Fibroblast of mammary gland (primary cell): ENCODE measurements at regions not wholly inside any gene's neighbourhood (a gene's known extent, or its start where the extent isn't known, plus 50 kb on each side); places are given as distances from the start of the nearest gene placed in this dataset.

Experiments used
- DNase-seq: peaks from one replicate; pipeline ENCODE4 v3.0.0-alpha.2; 2010; ENCODE audit warnings: low read depth
- H3K4me3 ChIP-seq: 2 replicates; pipeline ENCODE4 v1.5.1; 2011; ENCODE audit warnings: low read depth, mild to moderate bottlenecking, low read length, moderate library complexity; ENCODE audit not compliant: control insufficient read depth
- TF ChIP-seq, protein P1 (sequence below): conservative IDR thresholded peaks from 2 replicates; pipeline ENCODE4 v1.5.1; 2011; ENCODE audit warnings: low read depth, low read length, inconsistent platforms; ENCODE audit not compliant: control insufficient read depth, insufficient read depth

DNA sequence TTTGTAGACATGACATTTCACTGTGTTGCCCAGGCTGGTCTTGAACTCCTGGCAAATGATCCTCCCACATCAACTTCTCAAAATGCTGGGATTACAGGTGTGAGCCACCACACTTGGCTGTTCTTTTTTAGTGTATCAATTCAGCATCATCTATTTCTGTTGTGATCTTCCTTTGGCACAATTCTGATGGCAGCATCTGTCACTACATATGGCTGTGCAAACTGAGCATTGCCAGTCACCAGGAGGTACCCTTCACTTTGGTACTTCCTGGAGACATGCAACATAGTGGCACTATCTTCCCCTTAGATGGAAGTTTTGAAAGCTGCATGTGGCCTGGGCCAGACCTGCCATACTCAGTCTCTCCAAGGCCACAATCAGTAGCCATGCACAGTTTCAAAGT, 467.1 kb upstream of the TMPO start:
- no peak for DNase-seq
- no peak overlapping the region for H3K4me3 ChIP-seq
- TF ChIP-seq, protein P1, sequence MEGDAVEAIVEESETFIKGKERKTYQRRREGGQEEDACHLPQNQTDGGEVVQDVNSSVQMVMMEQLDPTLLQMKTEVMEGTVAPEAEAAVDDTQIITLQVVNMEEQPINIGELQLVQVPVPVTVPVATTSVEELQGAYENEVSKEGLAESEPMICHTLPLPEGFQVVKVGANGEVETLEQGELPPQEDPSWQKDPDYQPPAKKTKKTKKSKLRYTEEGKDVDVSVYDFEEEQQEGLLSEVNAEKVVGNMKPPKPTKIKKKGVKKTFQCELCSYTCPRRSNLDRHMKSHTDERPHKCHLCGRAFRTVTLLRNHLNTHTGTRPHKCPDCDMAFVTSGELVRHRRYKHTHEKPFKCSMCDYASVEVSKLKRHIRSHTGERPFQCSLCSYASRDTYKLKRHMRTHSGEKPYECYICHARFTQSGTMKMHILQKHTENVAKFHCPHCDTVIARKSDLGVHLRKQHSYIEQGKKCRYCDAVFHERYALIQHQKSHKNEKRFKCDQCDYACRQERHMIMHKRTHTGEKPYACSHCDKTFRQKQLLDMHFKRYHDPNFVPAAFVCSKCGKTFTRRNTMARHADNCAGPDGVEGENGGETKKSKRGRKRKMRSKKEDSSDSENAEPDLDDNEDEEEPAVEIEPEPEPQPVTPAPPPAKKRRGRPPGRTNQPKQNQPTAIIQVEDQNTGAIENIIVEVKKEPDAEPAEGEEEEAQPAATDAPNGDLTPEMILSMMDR: no peak

DNA sequence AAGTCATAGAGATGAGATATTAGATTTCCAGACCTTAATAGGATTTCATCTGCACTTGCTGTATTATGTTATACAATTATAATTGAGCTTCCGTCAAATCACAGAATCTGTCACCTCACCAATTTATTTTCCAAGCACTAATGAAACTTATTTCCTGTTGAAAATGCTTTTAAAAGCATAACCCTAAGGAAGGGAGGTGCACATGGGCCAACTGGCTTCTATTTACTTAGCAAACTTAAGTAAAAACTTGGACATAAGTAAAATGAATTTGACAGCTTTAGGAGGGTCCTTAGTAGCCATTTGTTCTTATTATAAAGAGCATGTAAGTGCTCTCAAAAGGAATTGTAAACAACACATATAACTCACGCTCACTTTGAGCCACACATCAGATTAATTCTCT, 462.2 kb upstream of the TMPO start:
- no peak for DNase-seq
- TF ChIP-seq, protein P1: no peak
- H3K4me3 ChIP-seq: no peak overlapping the region

DNA sequence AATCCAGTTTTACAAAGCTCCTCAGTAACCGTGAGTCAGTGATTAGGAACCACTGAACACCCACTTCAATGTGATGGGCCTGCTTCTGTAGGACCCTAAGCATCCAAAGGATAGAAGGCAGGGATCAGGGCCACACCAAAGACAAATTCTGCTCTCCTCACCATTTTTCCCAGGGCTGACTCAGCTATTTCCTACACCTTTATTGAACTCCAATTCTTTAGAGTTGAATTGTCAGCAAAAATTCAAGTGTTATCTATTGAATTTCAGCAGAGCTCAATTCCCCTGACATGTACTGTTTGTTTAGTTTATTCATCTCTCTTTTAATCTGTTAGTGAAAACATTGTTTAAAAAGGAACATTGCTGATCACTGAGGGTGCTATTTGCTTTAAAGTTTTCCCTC, 457.7 kb upstream of the TMPO start:
- H3K4me3 ChIP-seq: no peak overlapping the region
- DNase-seq: no peak
- TF ChIP-seq, protein P1: no peak

DNA sequence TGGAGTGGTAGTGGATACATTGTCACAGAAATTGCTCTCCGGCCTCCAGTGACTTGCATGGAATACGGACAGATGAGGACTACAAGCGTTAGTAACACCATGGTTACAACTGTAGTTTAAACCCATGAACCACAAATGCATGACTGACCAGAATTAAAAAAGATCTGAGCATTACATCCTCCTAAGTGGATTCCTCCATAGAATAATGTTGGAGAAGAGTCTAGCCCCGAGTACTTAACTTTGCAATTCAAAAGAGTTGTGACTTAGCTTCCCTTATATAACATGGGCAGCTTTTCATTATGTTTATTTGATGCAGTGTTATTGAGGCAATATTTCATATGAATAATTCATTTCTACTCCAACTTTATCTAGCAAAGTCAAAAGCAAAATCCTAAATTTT, 457.2 kb upstream of the TMPO start:
- no peak overlapping the region for H3K4me3 ChIP-seq
- TF ChIP-seq, protein P1: no peak
- no peak for DNase-seq

DNA sequence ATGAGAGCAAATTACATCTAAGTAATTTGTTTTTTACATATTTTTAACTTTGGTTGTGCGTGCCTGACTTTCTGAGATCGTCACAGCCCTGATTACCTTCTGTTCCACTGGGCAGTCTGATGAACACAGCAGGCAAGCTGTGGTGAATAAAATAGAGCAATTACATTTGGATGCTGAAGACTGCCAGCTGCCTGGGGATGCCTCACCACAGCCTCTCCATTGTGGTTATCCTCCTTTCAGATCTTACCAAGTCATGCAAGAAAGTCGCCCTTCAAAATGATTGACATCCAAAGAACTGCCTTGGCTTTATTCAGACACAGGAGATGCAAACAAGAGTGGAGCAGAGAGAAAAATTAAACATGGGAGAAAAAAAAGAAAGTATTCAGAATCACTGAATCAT, 456.6 kb upstream of the TMPO start:
- TF ChIP-seq, protein P1: no peak
- no peak for DNase-seq
- H3K4me3 ChIP-seq: no peak overlapping the region

DNA sequence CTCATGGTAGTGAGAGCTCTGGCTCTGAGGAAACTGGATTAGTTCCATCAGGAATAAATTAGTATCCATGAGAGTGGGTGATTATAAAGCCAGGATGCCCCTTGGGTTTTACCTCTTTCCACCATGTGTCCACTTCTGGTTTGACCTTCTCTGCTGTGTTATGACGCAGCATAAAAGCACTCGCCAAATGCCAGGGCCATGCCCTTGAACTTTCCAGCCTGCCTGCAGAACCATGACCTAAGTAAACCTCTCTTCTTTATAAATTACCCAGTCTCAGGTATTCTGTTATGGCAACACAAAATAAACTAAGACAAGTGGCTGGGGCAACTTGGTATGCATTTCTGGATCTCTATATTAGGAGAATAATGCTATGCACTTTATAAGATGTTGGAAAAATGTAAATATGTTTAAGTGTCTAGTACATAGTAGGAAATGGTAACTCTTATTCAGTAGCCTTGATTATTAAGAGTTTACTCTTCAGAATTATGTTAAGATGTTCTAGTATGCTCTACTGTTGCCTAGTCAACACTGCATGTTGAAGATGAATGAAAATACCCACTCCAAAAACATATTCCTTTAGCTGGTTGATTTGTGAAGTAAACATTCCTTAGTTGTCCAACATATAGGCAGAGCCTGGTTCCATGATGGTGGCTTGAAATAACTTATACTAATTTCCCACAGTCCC, 455.6 kb upstream of the TMPO start:
- TF ChIP-seq, protein P1: no peak
- no peak overlapping the region for H3K4me3 ChIP-seq
- DNase-seq: no peak

DNA sequence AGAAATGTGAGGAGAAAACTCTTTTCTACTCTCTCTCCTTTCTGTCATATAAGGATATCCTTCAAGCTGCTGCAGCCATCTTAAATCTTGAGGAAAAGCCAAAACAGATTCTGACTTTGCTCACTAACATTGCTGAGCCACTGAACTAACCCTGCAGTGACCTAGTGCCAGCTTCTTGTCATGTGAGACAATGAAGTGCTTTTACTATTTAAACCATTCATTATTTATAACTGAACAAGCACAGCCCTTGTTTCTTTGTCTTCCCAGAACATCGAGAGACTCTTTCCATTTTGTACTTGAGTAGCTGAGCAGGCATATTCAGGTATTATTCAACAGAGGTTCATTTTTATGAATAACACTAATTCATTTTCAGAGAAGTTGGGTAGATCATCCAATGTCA, 455.0 kb upstream of the TMPO start:
- TF ChIP-seq, protein P1: no peak
- no peak for DNase-seq
- no peak overlapping the region for H3K4me3 ChIP-seq
